GM12875 (cell line): ENCODE measurements at regions not wholly inside any gene's neighbourhood (a gene's known extent, or its start where the extent isn't known, plus 50 kb on each side); places are given as distances from the start of the nearest gene placed in this dataset.
"Not testable (repeated sequence)": the region's sequence is repeated elsewhere in the genome, so short reads cannot be mapped to it uniquely, and the experiment has no call there.

Experiments
- H3K4me3 ChIP-seq: one replicate; pipeline ENCODE4 v1.5.1; 2011; ENCODE audit warnings: low read depth, low read length, control low read depth
- CTCF ChIP-seq: IDR thresholded peaks from 2 replicates; pipeline ENCODE4 v1.5.1; 2011; ENCODE audit warnings: low read depth, mild to moderate bottlenecking, control low read depth, inconsistent platforms, low read length, moderate library complexity, borderline replicate concordance; ENCODE audit not compliant: insufficient read depth

- no peak overlapping the region for H3K4me3 ChIP-seq
- no peak for TF ChIP-seq CTCF
Observed at GRCh38 chr2:60353406-60353800, 200.1 kb downstream of the BCL11A start.

- TF ChIP-seq CTCF: no peak
- H3K4me3 ChIP-seq: no peak overlapping the region
Observed at GRCh38 chr2:60352491-60353405, 200.7 kb downstream of the BCL11A start.

GRCh38 chr2:60351802-60352201 is 201.7 kb downstream of the BCL11A start:
- H3K4me3 ChIP-seq: no peak overlapping the region

GRCh38 chr2:60351321-60351720 is 202.1 kb downstream of the BCL11A start:
- no peak for TF ChIP-seq CTCF
- no peak overlapping the region for H3K4me3 ChIP-seq

More at GRCh38 chr2:60351802-60352201, 201.7 kb downstream of the BCL11A start:
- TF ChIP-seq CTCF: no peak

GRCh38 chr2:60350791-60351190 is 202.7 kb downstream of the BCL11A start:
- no peak for TF ChIP-seq CTCF
- H3K4me3 ChIP-seq: no peak overlapping the region

- no peak overlapping the region for H3K4me3 ChIP-seq
- TF ChIP-seq CTCF: no peak
Observed at GRCh38 chr2:60347781-60348180, 205.7 kb downstream of the BCL11A start.

- not testable (repeated sequence) for H3K4me3 ChIP-seq
Observed at GRCh38 chr2:60342491-60342890, 211.0 kb downstream of the BCL11A start.

- TF ChIP-seq CTCF: no peak
Observed at GRCh38 chr2:60341151-60341550, 212.3 kb downstream of the BCL11A start.

More at GRCh38 chr2:60341151-60341550, 212.3 kb downstream of the BCL11A start:
- no peak overlapping the region for H3K4me3 ChIP-seq
